ENCODE measurements at regions not wholly inside any gene's neighbourhood (a gene's known extent, or its start where the extent isn't known, plus 50 kb on each side); places are given as distances from the start of the nearest gene placed in this dataset.

GRCh38 chr11:21968702-21969101 lies 224.2 kb upstream of the ANO5 start:
- no peak for TF ChIP-seq CTCF (IDR thresholded peaks at IDR 0.05)
- no peak for TF ChIP-seq POLR2A (IDR thresholded peaks at IDR 0.05)
